HAP-1 (cell line): ENCODE measurements at regions not wholly inside any gene's neighbourhood (a gene's known extent, or its start where the extent isn't known, plus 50 kb on each side); places are given as distances from the start of the nearest gene placed in this dataset.

Experiments used
- DNase-seq, 2 experiments: peaks; one replicate each; pipeline ENCODE4 v3.0.0-alpha.2; 2016 to 2020; ENCODE audit warnings: low spot score in 2 of 2
- H3K27me3 ChIP-seq: fragments of 250-450 bp; sonication (Bioruptor Pico); 2 replicates; pipeline ENCODE4 v1.5.1; 2020; ENCODE audit warnings: low read depth, mild to moderate bottlenecking, moderate library complexity
- H3K36me3 ChIP-seq: fragments of 250-450 bp; sonication (Bioruptor Pico); replicated peaks from 2 replicates; pipeline ENCODE4 v1.5.1; 2020; ENCODE audit warnings: mild to moderate bottlenecking
- H3K4me1 ChIP-seq: fragments of 250-450 bp; sonication (Bioruptor Pico); 2 replicates; pipeline ENCODE4 v1.5.1; 2020; ENCODE audit warnings: mild to moderate bottlenecking
- H3K4me3 ChIP-seq: fragments of 250-450 bp; sonication (Bioruptor Pico); 2 replicates; pipeline ENCODE4 v1.5.1; 2020; ENCODE audit warnings: mild to moderate bottlenecking, moderate library complexity
- H3K9me3 ChIP-seq: fragments of 250-450 bp; sonication (Bioruptor Pico); 2 replicates; pipeline ENCODE4 v1.5.1; 2020; ENCODE audit warnings: mild to moderate bottlenecking, moderate library complexity
- in situ Hi-C: fragments of 300-500 bp; cut with MboI; formaldehyde crosslinking; loops from 3 replicates; pipeline ENCODE4 v1.14.3; 2020; ENCODE audit warnings: low sequenced_read_pairs, inconsistent platforms, mixed read lengths

DNA sequence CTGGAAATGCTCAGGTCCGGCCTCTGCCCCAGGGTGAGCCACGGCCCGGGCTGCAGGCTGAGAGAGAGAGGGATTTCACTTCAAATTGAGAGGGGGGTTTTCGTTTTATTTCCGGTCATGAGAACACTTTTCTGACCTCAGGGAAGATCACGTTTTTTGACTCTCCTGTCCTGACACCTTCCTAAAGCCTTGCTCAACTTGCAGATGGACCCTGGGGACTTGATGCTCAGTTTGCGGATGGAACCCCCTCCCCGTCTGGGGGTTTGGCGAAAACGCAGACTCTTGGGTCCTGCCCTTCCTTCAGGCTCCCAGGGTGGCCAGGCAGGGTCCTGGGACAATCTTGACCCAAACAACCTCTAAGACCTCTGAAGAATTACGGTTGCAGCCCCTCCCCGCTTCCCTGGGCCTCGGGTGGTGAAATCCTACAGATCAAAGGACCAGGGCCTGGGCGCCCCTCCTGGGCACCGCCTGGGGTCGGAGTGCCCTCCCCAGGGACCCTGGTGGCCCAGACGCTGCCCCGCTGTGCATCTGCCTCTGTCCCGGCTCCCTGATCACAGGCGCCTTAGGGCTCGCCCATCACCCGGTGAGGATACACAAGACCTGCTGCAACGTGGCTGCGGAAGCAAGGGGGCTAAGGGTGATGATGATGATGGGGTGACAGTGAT is 148.2 kb downstream of the ERMARD start:
- Histone ChIP-seq H3K9me3 (no peaks in the 10 kb centered on the region), H3K27me3 (no peaks in the 10 kb centered on the region), H3K4me1 (no peaks in the 10 kb centered on the region), H3K4me3 (no peak overlapping the region), H3K36me3 (no peaks in the 10 kb centered on the region)
- in situ Hi-C loops, result no loop called here
- no peak for DNase-seq

- in situ Hi-C loops, result no loop called here
These were observed 147.5 kb downstream of the ERMARD start for GRCh38 chr6:169898788-169899480.

GRCh38 chr6:169897601-169898358 is 146.4 kb downstream of the ERMARD start:
- DNase-seq, result no peak
- H3K4me1 ChIP-seq, result no peaks in the 10 kb centered on the region
- in situ Hi-C loops, result no loop called here
- no peak overlapping the region for H3K4me3 ChIP-seq
- no peaks in the 10 kb centered on the region for H3K9me3 ChIP-seq
- no peaks in the 10 kb centered on the region for H3K27me3 ChIP-seq
- no peaks in the 10 kb centered on the region for H3K36me3 ChIP-seq

More at GRCh38 chr6:169898788-169899480, 147.5 kb downstream of the ERMARD start:
- H3K27me3 ChIP-seq, result no peaks in the 10 kb centered on the region
- DNase-seq, result no peak
- no peaks in the 10 kb centered on the region for H3K4me1 ChIP-seq
- no peaks in the 10 kb centered on the region for H3K36me3 ChIP-seq
- H3K9me3 ChIP-seq, result no peaks in the 10 kb centered on the region
- H3K4me3 ChIP-seq, result no peak overlapping the region

DNA sequence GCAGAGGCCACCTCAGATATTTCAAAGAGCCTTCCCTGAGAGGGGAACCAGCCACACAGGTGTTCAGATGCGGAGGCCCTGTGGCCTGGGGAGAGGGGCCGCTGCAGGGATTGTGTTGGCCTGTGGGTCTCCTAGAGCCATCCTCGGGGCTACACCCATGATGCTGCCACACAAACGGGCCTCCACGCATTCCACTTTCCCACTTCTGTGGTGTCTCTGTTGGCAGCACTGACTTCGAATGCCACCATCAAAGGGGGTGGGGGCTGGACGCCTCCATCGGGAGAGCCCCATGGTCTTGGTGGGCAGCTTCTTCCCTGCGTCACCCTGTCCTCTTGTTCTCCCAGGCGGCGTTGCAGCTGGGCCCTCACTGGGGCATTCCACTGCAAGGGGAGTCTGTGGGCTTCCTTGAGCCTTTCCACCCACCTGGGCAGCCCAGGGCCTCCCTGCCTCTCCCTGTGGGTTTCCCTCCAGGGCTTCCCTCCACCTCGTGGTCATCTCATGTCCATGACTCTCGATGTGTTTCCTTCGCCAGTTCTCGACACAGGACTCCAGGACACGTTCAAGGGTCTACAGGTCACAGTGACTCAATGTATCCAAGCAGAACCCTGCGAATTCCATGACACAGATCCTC is 145.5 kb downstream of the ERMARD start:
- in situ Hi-C loops, result no loop called here
- DNase-seq, result no peak
- no peaks in the 10 kb centered on the region for H3K4me1 ChIP-seq
- H3K27me3 ChIP-seq, result no peaks in the 10 kb centered on the region
- H3K9me3 ChIP-seq, result no peaks in the 10 kb centered on the region
- H3K36me3 ChIP-seq, result no peaks in the 10 kb centered on the region
- no peak overlapping the region for H3K4me3 ChIP-seq

DNA sequence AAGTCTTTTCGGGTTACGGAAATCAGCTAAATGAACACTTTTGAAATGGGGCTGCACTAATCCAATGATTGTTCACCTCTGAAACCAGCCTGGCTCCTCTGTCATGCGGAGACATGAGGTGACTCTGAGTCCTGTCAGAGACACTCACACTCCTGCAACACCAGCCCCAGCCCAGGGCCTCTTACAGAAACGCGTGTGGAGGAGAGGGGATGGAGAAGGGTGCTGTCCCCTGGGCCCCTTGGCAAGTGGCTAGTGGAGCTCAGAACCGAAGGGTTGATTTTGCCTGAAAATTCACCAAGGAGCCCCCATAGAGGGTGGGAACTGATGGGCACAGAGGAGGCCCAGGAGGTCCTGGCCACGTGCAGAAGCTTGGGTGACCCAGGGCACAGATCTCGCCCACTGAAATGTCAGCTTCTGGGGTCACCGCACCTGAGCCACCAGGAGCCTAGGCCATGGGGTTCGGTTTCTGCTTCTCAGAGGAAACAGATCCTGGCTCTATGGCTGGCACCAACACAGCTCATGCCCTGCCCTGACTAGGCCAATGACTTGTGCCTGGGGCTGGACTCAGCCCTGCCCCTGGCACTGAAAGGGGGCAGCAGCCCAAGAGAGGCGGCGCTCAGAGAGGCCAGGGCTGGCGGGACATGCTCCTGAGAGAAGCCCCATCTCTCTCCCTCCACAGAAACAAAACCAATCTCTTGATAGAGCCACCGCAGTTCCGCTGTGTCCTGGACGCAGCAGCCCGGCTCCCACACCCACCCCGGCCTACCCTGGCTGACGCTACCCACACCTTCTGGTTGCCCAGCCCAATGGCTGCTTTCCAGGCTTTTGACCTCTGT is 144.7 kb downstream of the ERMARD start:
- Histone ChIP-seq H3K4me1 (no peaks in the 10 kb centered on the region), H3K36me3 (no peaks in the 10 kb centered on the region), H3K9me3 (no peaks in the 10 kb centered on the region), H3K4me3 (no peak overlapping the region), H3K27me3 (no peaks in the 10 kb centered on the region)
- in situ Hi-C loops, result no loop called here
- no peak for DNase-seq

DNA sequence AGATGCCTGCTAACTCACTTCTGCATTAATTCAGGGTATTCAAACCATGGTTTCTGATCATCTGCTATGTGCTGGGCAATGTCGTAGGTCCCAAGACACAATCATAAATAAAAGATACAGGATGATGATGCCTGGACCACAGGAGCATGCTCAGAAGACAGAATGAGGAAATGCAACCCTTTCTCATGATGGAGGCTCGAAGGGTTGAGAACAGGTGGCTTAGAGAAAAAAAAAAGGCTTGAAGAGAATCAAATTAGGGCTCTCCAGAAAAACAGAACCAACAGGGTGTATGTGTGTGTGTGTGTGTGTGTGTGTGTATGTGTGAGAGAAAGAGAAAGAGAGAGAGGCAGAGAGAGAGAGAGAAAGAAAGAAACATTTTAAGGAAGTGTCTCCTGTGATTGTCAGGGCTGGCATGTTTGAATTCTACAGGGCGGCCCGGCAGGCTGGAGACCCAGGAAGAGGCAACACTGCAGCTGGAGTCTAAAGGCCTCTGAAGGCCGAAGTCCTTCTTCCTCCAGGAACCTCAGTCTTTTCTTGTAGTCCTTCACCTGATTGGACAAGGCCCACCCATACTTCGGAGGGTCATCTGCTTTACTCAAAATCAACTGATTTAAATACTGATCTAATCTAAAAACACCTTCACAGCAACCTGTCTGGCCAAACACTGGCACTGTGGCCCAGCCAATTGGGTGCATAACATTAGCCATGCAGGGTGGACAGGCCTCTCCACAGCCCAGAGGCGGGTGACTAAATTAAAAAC is 143.8 kb downstream of the ERMARD start:
- no peaks in the 10 kb centered on the region for H3K36me3 ChIP-seq
- no peaks in the 10 kb centered on the region for H3K27me3 ChIP-seq
- no peaks in the 10 kb centered on the region for H3K4me1 ChIP-seq
- no peak overlapping the region for H3K4me3 ChIP-seq
- H3K9me3 ChIP-seq, result no peaks in the 10 kb centered on the region
- DNase-seq, result no peak
- in situ Hi-C loops, result no loop called here

- DNase-seq, result no peak
- Histone ChIP-seq H3K27me3 (no peaks in the 10 kb centered on the region), H3K36me3 (no peaks in the 10 kb centered on the region), H3K4me3 (no peak overlapping the region), H3K9me3 (no peaks in the 10 kb centered on the region), H3K4me1 (no peaks in the 10 kb centered on the region)
- in situ Hi-C loops, result no loop called here
These were observed 143.0 kb downstream of the ERMARD start for GRCh38 chr6:169894377-169894960.

DNA sequence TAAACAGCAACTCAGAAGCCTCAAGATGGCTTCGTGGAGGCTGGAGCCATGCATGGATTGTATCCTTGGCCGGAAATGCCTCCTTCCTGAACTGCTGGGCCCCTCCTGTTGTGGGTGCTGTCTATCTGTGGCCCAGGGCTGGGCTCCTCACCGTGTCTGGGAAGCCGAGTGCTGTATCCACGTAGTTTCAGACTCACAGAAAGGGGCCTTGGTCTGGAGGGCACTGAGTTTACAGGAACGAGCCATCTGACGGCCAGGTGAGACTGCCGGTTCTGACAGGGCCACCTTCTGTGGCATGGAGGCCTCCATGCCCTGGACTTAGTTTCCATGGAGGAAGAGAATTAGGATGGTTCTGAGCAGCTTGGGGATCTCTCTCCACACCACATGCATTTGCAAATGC is 142.2 kb downstream of the ERMARD start:
- no peaks in the 10 kb centered on the region for H3K27me3 ChIP-seq
- in situ Hi-C loops, result no loop called here
- DNase-seq, result no peak

GRCh38 chr6:169891846-169892245 is 140.4 kb downstream of the ERMARD start:
- H3K4me3 ChIP-seq, result no peak overlapping the region
- no peaks in the 10 kb centered on the region; the same call in 1 of the 2 replicates for H3K27me3 ChIP-seq

More for the DNA sequence above, 142.2 kb downstream of the ERMARD start:
- Histone ChIP-seq H3K4me3 (no peak overlapping the region), H3K4me1 (no peaks in the 10 kb centered on the region), H3K36me3 (no peaks in the 10 kb centered on the region), H3K9me3 (no peaks in the 10 kb centered on the region)

GRCh38 chr6:169891421-169891820 is 140.0 kb downstream of the ERMARD start:
- no peak for DNase-seq
- in situ Hi-C loops, result no loop called here
- no peaks in the 10 kb centered on the region; the same call in 1 of the 2 replicates for H3K27me3 ChIP-seq

More at GRCh38 chr6:169891846-169892245, 140.4 kb downstream of the ERMARD start:
- Histone ChIP-seq H3K9me3 (no peaks in the 10 kb centered on the region), H3K36me3 (no peaks in the 10 kb centered on the region), H3K4me1 (no peaks in the 10 kb centered on the region)
- in situ Hi-C loops, result no loop called here
- DNase-seq, result no peak

DNA sequence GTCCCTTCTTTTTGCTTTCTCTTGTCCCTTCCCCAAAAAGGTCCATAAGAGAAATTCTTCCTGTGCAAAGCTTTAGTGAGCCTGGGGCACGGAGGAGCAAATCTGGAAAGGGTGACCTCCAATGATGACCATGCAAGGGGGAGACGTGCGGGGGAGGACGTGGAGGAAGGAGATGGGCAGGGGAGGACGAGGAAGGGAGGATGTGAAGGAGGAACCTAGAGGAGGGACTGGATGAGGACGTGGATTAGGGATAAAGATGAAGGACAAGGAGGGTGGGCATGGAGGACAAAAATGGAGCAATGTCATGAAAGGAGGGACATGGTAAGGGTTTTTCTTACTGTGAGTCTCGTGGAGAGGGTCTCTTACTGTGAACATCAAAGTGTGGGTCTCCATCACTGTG is 139.5 kb downstream of the ERMARD start:
- H3K27me3 ChIP-seq, result no peaks in the 10 kb centered on the region; the same call in 1 of the 2 replicates
- DNase-seq, result no peak
- no peaks in the 10 kb centered on the region for H3K9me3 ChIP-seq
- in situ Hi-C loops, result no loop called here
- H3K4me3 ChIP-seq, result no peak overlapping the region
- H3K36me3 ChIP-seq, result no peaks in the 10 kb centered on the region
- H3K4me1 ChIP-seq, result no peaks in the 10 kb centered on the region

More at GRCh38 chr6:169891421-169891820, 140.0 kb downstream of the ERMARD start:
- no peaks in the 10 kb centered on the region for H3K9me3 ChIP-seq
- no peak overlapping the region for H3K4me3 ChIP-seq
- no peaks in the 10 kb centered on the region for H3K36me3 ChIP-seq
- no peaks in the 10 kb centered on the region for H3K4me1 ChIP-seq

- no peak for DNase-seq
- H3K27me3 ChIP-seq, result no peaks in the 10 kb centered on the region; the same call in 1 of the 2 replicates
- no peaks in the 10 kb centered on the region for H3K4me1 ChIP-seq
- H3K4me3 ChIP-seq, result no peak overlapping the region
- no peaks in the 10 kb centered on the region for H3K9me3 ChIP-seq
- in situ Hi-C loops, result no loop called here
- no peaks in the 10 kb centered on the region for H3K36me3 ChIP-seq
These were observed 138.6 kb downstream of the ERMARD start for GRCh38 chr6:169890049-169890448.
